C4-2B (cell line): ENCODE measurements at regions not wholly inside any gene's neighbourhood (a gene's known extent, or its start where the extent isn't known, plus 50 kb on each side); places are given as distances from the start of the nearest gene placed in this dataset.

Experiments
- CTCF ChIP-seq: fragments of 450-650 bp; conservative IDR thresholded peaks from 2 replicates; pipeline ENCODE4 v1.5.1; 2017; ENCODE audit warnings: mild to moderate bottlenecking
- ZFX ChIP-seq: fragments of 450-650 bp; IDR thresholded peaks from 2 replicates; pipeline ENCODE4 v1.6.1; 2017

- no peak for TF ChIP-seq CTCF
- TF ChIP-seq ZFX = no peak
These were observed 258.2 kb downstream of the TDRD3 start for GRCh38 chr13:60655256-60655655.
